Keratinocyte (primary cell): ENCODE measurements at regions not wholly inside any gene's neighbourhood (a gene's known extent, or its start where the extent isn't known, plus 50 kb on each side); places are given as distances from the start of the nearest gene placed in this dataset.

ENCODE experiments used
- DNase-seq: peaks from one replicate; pipeline ENCODE4 v3.0.0-alpha.2; 2011; ENCODE audit warnings: low read depth, missing footprints, low spot score
- FAIRE-seq: peaks from 2 replicates; lab custom pipeline; 2011; peaks lifted over from hg19 to GRCh38; lab: Jason Lieb, UNC
- H2AFZ ChIP-seq: 2 replicates; pipeline ENCODE4 v1.6.0; 2012; ENCODE audit warnings: low read length, control low read depth, inconsistent platforms; ENCODE audit not compliant: control insufficient read depth
- H3K27ac ChIP-seq: 2 replicates; pipeline ENCODE4 v1.5.1; 2011; ENCODE audit warnings: low read length; ENCODE audit not compliant: control insufficient read depth, insufficient read depth
- H3K27me3 ChIP-seq: 3 replicates; pipeline ENCODE4 v1.6.0; 2011; ENCODE audit warnings: low read length; ENCODE audit not compliant: control insufficient read depth, insufficient read depth; ENCODE audit errors: extremely low read depth
- H3K36me3 ChIP-seq, 2 experiments: 2 replicates in 1 of 2; 3 replicates in 1 of 2; pipeline ENCODE4 v1.5.1; 2011; ENCODE audit warnings: low read length in 2 of 2, mild to moderate bottlenecking in 1 of 2; ENCODE audit not compliant: control insufficient read depth in 2 of 2, insufficient read depth in 2 of 2; ENCODE audit errors: extremely low read depth in 1 of 2
- H3K4me1 ChIP-seq: 3 replicates; pipeline ENCODE4 v1.5.1; 2011; ENCODE audit warnings: low read length; ENCODE audit not compliant: control insufficient read depth, insufficient read depth; ENCODE audit errors: extremely low read depth
- H3K4me2 ChIP-seq: 3 replicates; pipeline ENCODE4 v1.6.0; 2011; ENCODE audit warnings: low read depth, low read length; ENCODE audit not compliant: control insufficient read depth, insufficient read depth; ENCODE audit errors: extremely low read depth
- H3K4me3 ChIP-seq, 3 experiments: fragments of 200-600 bp in 1 of 3; sonication (generic) in 1 of 3; 2 replicates in 2 of 3; 3 replicates in 1 of 3; pipeline ENCODE4 v1.5.1; 2011 to 2016; ENCODE audit warnings: low read length in 3 of 3, mild to moderate bottlenecking in 3 of 3, control low read depth in 2 of 3, inconsistent platforms in 1 of 3, low read depth in 1 of 3, mixed read lengths in 1 of 3, mixed run types in 1 of 3, moderate library complexity in 1 of 3; ENCODE audit not compliant: control insufficient read depth in 2 of 3, insufficient read depth in 2 of 3; ENCODE audit errors: extremely low read depth in 1 of 3
- H3K79me2 ChIP-seq: 2 replicates; pipeline ENCODE4 v1.6.0; 2012; ENCODE audit warnings: low read length; ENCODE audit not compliant: control insufficient read depth, insufficient read depth
- H3K9ac ChIP-seq: 3 replicates; pipeline ENCODE4 v1.6.0; 2011; ENCODE audit warnings: low read length; ENCODE audit not compliant: control insufficient read depth, insufficient read depth; ENCODE audit errors: extremely low read depth
- H3K9me1 ChIP-seq: 3 replicates; pipeline ENCODE4 v1.6.0; 2011; ENCODE audit warnings: low read length; ENCODE audit not compliant: control insufficient read depth, insufficient read depth; ENCODE audit errors: extremely low read depth
- H3K9me3 ChIP-seq: 2 replicates; pipeline ENCODE4 v1.5.1; 2012; ENCODE audit warnings: low read depth, low read length; ENCODE audit not compliant: control insufficient read depth
- H4K20me1 ChIP-seq: 3 replicates; pipeline ENCODE4 v1.6.0; 2011; ENCODE audit warnings: low read length; ENCODE audit not compliant: control insufficient read depth, insufficient read depth; ENCODE audit errors: extremely low read depth
- CTCF ChIP-seq, 3 experiments: IDR thresholded peaks in 1 of 3; conservative IDR thresholded peaks in 1 of 3; optimal IDR thresholded peaks in 1 of 3; 2 replicates in 2 of 3; 3 replicates in 1 of 3; pipeline versions ENCODE3 to v1.5.1; 2011; ENCODE audit warnings: low read length in 3 of 3, mild to moderate bottlenecking in 3 of 3, moderate library complexity in 2 of 3, control low read depth in 1 of 3, inconsistent platforms in 1 of 3; ENCODE audit not compliant: insufficient read depth in 2 of 3; ENCODE audit errors: extremely low read depth in 1 of 3
- EZH2 ChIP-seq: IDR thresholded peaks from one replicate; pipeline ENCODE4 v1.6.1; 2012; ENCODE audit warnings: inconsistent platforms, mild to moderate bottlenecking, low read length, moderate library complexity
- dilution Hi-C: fragments of 300-500 bp; cut with MboI; formaldehyde crosslinking; loops from one replicate; pipeline ENCODE4 v1.7.0; 2020; ENCODE audit warnings: low sequenced_read_pairs; ENCODE audit not compliant: extremely low pct_ligation_motif_present

DNA sequence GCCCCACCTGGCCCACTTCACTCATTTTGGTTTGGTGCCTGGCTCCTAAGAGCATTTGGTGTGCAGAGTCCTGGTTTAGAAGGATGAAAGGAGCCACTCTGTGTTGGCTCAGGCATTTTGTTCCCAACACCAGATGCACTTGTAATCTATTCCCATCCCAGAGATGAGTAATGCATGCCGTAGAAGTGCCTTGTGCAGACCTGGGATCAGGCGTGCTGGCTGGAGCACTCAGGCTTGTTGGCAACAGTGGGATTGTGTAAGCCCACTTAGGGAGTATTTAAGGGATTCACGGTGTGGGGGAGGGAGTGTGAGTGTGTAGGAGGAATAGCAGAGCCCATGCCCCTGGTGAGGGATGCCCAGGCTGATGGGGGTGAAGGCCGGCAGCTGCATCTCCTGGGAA lies 501.5 kb upstream of the TBX3 start:
- H3K9ac ChIP-seq = no peak overlapping the region
- H3K4me3 ChIP-seq = no peak overlapping the region
- H3K27me3 ChIP-seq = no peaks in the 10 kb centered on the region
- FAIRE-seq = no peak
- H3K4me2 ChIP-seq = no peak overlapping the region
- H3K4me1 ChIP-seq = no peaks in the 10 kb centered on the region
- no peak for DNase-seq
- no peaks in the 10 kb centered on the region for H3K9me3 ChIP-seq
- dilution Hi-C loops = no loop called here
- no peaks in the 10 kb centered on the region for H3K9me1 ChIP-seq
- H2AFZ ChIP-seq = no peak overlapping the region
- H3K79me2 ChIP-seq = no peaks in the 10 kb centered on the region
- no peak overlapping the region for H3K27ac ChIP-seq
- no peaks in the 10 kb centered on the region for H4K20me1 ChIP-seq
- TF ChIP-seq CTCF (optimal IDR thresholded peaks at IDR 0.05 in 1 of 3, IDR thresholded peaks at IDR 0.05 in 1 of 3, conservative IDR thresholded peaks at IDR 0.05 in 1 of 3; ENCODE audit: extremely low read depth in 1 of 3, insufficient read depth in 2 of 3, low read length in 3 of 3) (no peak), EZH2 (no peak)
- H3K36me3 ChIP-seq = no peaks in the 10 kb centered on the region

- DNase-seq (no peak), FAIRE-seq (no peak)
- dilution Hi-C loops = no loop called here
Observed at GRCh38 chr12:115183752-115184151, 499.8 kb upstream of the TBX3 start.

More at GRCh38 chr12:115183752-115184151, 499.8 kb upstream of the TBX3 start:
- Histone ChIP-seq H3K4me2 (no peak overlapping the region), H3K79me2 (no peaks in the 10 kb centered on the region), H3K4me1 (no peaks in the 10 kb centered on the region), H3K4me3 (no peak overlapping the region), H4K20me1 (no peaks in the 10 kb centered on the region), H3K9me1 (no peaks in the 10 kb centered on the region), H3K27me3 (no peaks in the 10 kb centered on the region), H2AFZ (no peak overlapping the region), H3K36me3 (no peaks in the 10 kb centered on the region), H3K27ac (no peak overlapping the region), H3K9ac (no peak overlapping the region), H3K9me3 (no peaks in the 10 kb centered on the region)
- no peak for TF ChIP-seq EZH2
- TF ChIP-seq CTCF (optimal IDR thresholded peaks at IDR 0.05 in 1 of 3, IDR thresholded peaks at IDR 0.05 in 1 of 3, conservative IDR thresholded peaks at IDR 0.05 in 1 of 3; ENCODE audit: extremely low read depth in 1 of 3, insufficient read depth in 2 of 3, low read length in 3 of 3) = no peak
